ENCODE measurements at regions not wholly inside any gene's neighbourhood (a gene's known extent, or its start where the extent isn't known, plus 50 kb on each side); places are given as distances from the start of the nearest gene placed in this dataset.

GRCh38 chr2:155030296-155030695 lies 331.8 kb downstream of the KCNJ3 start:
- TF ChIP-seq CTCF (IDR thresholded peaks at IDR 0.05): no peak
- TF ChIP-seq POLR2A (IDR thresholded peaks at IDR 0.05): no peak

All from Peyer's patch (tissue), 4 donors.